ENCODE measurements at regions not wholly inside any gene's neighbourhood (a gene's known extent, or its start where the extent isn't known, plus 50 kb on each side); places are given as distances from the start of the nearest gene placed in this dataset.

- TF ChIP-seq POLR2A (IDR thresholded peaks at IDR 0.05) = no peak
- TF ChIP-seq CTCF (IDR thresholded peaks at IDR 0.05) = no peak
- no peak for TF ChIP-seq POLR2AphosphoS5 (IDR thresholded peaks at IDR 0.05)
Measured at GRCh38 chr2:234745347-234745746, 206.5 kb upstream of the SH3BP4 start.
